ENCODE measurements at regions not wholly inside any gene's neighbourhood (a gene's known extent, or its start where the extent isn't known, plus 50 kb on each side); places are given as distances from the start of the nearest gene placed in this dataset.
A peak's percentile ranks its signal among the peaks of the same experiment; 100 is the strongest.

GRCh38 chr5:17148481-17148880 lies 69.0 kb upstream of the BASP1 start:
- Mint-ChIP-seq H3K9me3 (no peaks in the 10 kb centered on the region), H3K27me3 (ENCODE audit: low read depth) (peaks cover 3% of the 10 kb centered on the region), H3K36me3 (ENCODE audit: low read depth) (no peaks in the 10 kb centered on the region), H3K4me1 (peaks cover 42% of the 10 kb centered on the region), H3K4me3 (no peak overlapping the region), H3K27ac (no peak overlapping the region)
- TF ChIP-seq CTCF (IDR thresholded peaks at IDR 0.05; ENCODE audit: unreplicated experiment in 3 of 3) = no peak

GRCh38 chr5:17149786-17150185 lies 67.6 kb upstream of the BASP1 start:
- no peak overlapping the region for H3K4me3 Mint-ChIP-seq
- no peak for TF ChIP-seq CTCF (IDR thresholded peaks at IDR 0.05; ENCODE audit: unreplicated experiment in 3 of 3)
- H3K27me3 Mint-ChIP-seq (ENCODE audit: low read depth) = peaks cover 3% of the 10 kb centered on the region
- no peaks in the 10 kb centered on the region for H3K36me3 Mint-ChIP-seq (ENCODE audit: low read depth)
- peak overlapping the region in 1 of 3 experiments; percentile 22 for H3K27ac Mint-ChIP-seq
- H3K9me3 Mint-ChIP-seq = no peaks in the 10 kb centered on the region
- peaks cover 41% of the 10 kb centered on the region for H3K4me1 Mint-ChIP-seq

GRCh38 chr5:17150531-17150930 lies 66.9 kb upstream of the BASP1 start:
- peaks cover 4% of the 10 kb centered on the region for H3K27me3 Mint-ChIP-seq (ENCODE audit: low read depth)
- no peak overlapping the region for H3K4me3 Mint-ChIP-seq
- H3K27ac Mint-ChIP-seq = no peak overlapping the region
- no peak for TF ChIP-seq CTCF (IDR thresholded peaks at IDR 0.05; ENCODE audit: unreplicated experiment in 3 of 3)
- peaks cover 37% of the 10 kb centered on the region for H3K4me1 Mint-ChIP-seq
- H3K9me3 Mint-ChIP-seq = no peaks in the 10 kb centered on the region
- no peaks in the 10 kb centered on the region for H3K36me3 Mint-ChIP-seq (ENCODE audit: low read depth)

DNA sequence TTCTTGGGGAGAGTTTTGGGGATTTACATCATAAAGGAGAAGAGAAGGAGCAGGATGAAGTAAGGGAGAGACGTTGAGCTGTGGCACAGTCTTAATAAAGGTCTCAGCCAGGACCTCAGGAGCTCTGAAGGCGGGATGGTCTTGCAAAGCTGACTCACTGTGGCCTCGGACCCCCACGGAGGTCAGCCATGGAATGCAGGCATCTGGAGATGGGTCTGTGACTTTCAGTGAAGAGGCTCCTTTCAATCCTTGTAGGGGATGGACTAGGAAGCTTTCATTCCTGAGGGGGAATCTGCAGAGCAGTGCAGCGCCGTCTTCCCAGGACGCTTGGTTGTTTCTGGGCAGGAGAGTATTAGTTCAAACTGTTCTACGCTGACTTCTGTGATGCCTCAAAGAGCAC lies 65.7 kb upstream of the BASP1 start:
- Mint-ChIP-seq H3K36me3 (ENCODE audit: low read depth) (no peaks in the 10 kb centered on the region), H3K9me3 (no peaks in the 10 kb centered on the region), H3K27me3 (ENCODE audit: low read depth) (peaks cover 6% of the 10 kb centered on the region), H3K4me3 (no peak overlapping the region), H3K27ac (no peak overlapping the region), H3K4me1 (peaks cover 32% of the 10 kb centered on the region)
- no peak for TF ChIP-seq CTCF (IDR thresholded peaks at IDR 0.05; ENCODE audit: unreplicated experiment in 3 of 3)

DNA sequence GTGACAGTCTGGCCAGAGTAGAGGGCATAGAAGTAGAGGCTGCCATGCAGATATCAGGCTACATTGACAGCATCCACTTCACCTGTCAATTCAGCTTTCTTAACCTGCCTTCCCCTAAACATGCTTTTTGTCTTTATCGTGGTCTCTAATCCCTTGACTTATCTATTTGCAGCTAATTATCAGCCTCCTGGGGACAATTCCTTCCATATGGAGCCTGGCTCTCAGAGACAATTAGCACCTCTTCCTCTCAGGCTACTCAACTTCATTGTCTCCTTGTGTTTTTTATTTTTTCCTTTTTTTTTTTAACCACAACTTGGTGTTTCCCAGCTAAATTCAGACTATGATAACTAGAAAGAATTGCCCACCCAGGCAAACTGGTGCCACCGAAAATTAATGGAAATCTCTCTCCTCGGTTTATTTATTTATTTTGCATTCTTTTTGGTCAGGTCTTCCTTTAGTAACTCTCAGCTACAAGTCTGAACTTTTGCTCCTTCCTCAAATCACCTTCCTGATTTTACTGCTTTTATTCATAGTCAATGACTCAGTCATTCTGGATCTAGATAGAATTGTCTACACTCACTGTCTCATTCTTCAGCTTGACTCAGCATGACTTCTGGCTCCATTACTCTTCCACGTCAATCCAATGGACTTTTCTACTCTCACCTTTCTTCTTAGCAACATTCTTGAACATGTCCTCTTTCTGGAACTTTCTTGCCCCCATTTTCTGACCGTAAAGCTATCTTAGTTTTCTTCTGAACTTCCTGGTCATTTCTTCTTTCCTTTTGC lies 63.0 kb upstream of the BASP1 start:
- H3K9me3 Mint-ChIP-seq = no peaks in the 10 kb centered on the region
- no peak overlapping the region for H3K27ac Mint-ChIP-seq
- peaks cover 7% of the 10 kb centered on the region for H3K27me3 Mint-ChIP-seq (ENCODE audit: low read depth)
- no peak for TF ChIP-seq CTCF (IDR thresholded peaks at IDR 0.05; ENCODE audit: unreplicated experiment in 3 of 3)
- peaks cover 4% of the 10 kb centered on the region for H3K36me3 Mint-ChIP-seq (ENCODE audit: low read depth)
- peaks cover 13% of the 10 kb centered on the region for H3K4me1 Mint-ChIP-seq
- H3K4me3 Mint-ChIP-seq = no peak overlapping the region

DNA sequence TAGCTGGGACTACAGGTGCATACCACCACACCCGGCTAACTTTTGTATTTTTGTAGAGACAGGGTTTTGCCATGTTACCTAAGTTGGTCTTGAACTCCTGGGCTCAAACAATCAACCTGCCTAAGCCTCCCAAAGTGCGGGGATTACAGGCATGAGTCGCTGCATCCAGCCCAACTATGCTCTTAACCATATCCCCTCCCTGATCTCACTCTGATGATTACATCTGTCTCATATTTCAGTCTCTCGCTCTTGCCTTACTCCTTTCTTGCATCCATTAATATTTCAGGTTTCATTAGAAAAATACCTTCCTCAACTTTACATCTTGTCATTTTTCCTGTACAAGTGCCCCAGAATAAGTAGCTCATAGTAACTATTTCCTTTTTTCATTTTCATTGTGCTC lies 61.0 kb upstream of the BASP1 start:
- H3K9me3 Mint-ChIP-seq = no peaks in the 10 kb centered on the region
- H3K4me3 Mint-ChIP-seq = no peak overlapping the region
- H3K36me3 Mint-ChIP-seq (ENCODE audit: low read depth) = peaks cover 4% of the 10 kb centered on the region
- no peak overlapping the region for H3K27ac Mint-ChIP-seq
- H3K4me1 Mint-ChIP-seq = peaks cover 7% of the 10 kb centered on the region
- no peak for TF ChIP-seq CTCF (IDR thresholded peaks at IDR 0.05; ENCODE audit: unreplicated experiment in 3 of 3)
- H3K27me3 Mint-ChIP-seq (ENCODE audit: low read depth) = peaks cover 7% of the 10 kb centered on the region

All from nephron (organoid).